ENCODE measurements at regions not wholly inside any gene's neighbourhood (a gene's known extent, or its start where the extent isn't known, plus 50 kb on each side); places are given as distances from the start of the nearest gene placed in this dataset.

DNA sequence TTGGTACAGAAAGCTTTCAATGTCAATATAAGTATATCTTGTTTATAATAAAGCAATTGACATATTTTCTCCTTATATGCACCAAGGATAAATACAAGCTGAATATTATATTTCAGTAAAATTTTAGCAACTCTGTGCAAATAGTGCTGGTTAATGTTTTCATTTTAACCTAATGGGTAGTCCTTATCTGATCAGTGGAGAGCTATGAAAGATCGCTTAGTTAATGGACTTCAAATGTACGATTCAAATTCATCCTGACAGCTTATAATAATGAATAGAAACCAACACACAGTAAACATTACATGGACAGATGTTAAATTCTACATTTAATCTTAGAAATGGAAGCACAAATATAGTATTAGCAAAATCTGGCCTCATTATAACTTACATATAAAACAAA lies 1495.2 kb upstream of the C9orf72 start:
- TF ChIP-seq ELF1 (IDR thresholded peaks at IDR 0.05; ENCODE audit: borderline replicate concordance, low read depth) (no peak), CTCF (IDR thresholded peaks at IDR 0.05 in 2 of 3, conservative IDR thresholded peaks at IDR 0.05 in 1 of 3; ENCODE audit: borderline replicate concordance in 1 of 3, insufficient read depth in 1 of 3, low read depth in 2 of 3, low read length in 2 of 3) (no peak), FOSL1 (IDR thresholded peaks at IDR 0.05; ENCODE audit: low read depth) (no peak), POLR2A (IDR thresholded peaks at IDR 0.05; ENCODE audit: borderline replicate concordance, extremely low read depth, insufficient read depth, insufficient read length) (no peak), JUND (IDR thresholded peaks at IDR 0.05) (no peak), RAD21 (IDR thresholded peaks at IDR 0.05; ENCODE audit: low read depth) (no peak), POLR2AphosphoS5 (IDR thresholded peaks at IDR 0.05; ENCODE audit: low read depth, low read length) (no peak), REST (IDR thresholded peaks at IDR 0.05; ENCODE audit: low read depth) (no peak), YY1 (IDR thresholded peaks at IDR 0.05; ENCODE audit: extremely low read depth, insufficient replicate concordance, low read depth, low read length) (no peak), MAX (IDR thresholded peaks at IDR 0.05) (no peak), EGR1 (IDR thresholded peaks at IDR 0.05; ENCODE audit: low read depth) (no peak), EZH2 (IDR thresholded peaks at IDR 0.05) (no peak)
